Panc1 (cell line): ENCODE measurements at regions not wholly inside any gene's neighbourhood (a gene's known extent, or its start where the extent isn't known, plus 50 kb on each side); places are given as distances from the start of the nearest gene placed in this dataset.

ENCODE experiments used
- TF ChIP-seq, protein P1 (sequence below): fragments of 450-650 bp; IDR thresholded peaks from 2 replicates; pipeline ENCODE4 v1.5.1; 2017; ENCODE audit warnings: mild to moderate bottlenecking
- TF ChIP-seq, protein P2 (sequence below), 2 experiments: IDR thresholded peaks; 2 replicates each; pipeline ENCODE4 v1.6.1; 2011 to 2012; ENCODE audit warnings: low read depth in 2 of 2, control low read depth in 1 of 2, low read length in 1 of 2, mild to moderate bottlenecking in 1 of 2, moderate library complexity in 1 of 2; ENCODE audit not compliant: insufficient read depth in 1 of 2

DNA sequence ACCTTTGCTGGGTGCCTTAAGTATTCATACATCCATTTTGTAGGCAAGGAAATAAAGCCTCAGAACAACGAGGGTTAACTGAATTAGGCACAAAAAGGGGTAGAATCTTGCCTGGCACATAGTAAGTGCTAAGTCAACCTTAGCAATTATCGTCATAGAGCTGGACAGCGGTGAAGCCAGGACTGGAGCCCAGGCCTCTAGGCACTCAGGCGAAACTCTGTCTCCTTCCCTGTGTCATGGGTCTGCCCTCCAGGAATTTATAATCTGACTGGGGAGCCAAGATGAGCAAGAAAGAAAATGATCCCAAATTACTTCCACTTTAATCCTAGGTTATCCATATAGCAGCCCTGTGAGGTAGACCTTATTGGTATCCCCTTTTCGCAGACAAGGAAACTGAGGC, 61.4 kb downstream of the KATNIP start:
- TF ChIP-seq, protein P1, sequence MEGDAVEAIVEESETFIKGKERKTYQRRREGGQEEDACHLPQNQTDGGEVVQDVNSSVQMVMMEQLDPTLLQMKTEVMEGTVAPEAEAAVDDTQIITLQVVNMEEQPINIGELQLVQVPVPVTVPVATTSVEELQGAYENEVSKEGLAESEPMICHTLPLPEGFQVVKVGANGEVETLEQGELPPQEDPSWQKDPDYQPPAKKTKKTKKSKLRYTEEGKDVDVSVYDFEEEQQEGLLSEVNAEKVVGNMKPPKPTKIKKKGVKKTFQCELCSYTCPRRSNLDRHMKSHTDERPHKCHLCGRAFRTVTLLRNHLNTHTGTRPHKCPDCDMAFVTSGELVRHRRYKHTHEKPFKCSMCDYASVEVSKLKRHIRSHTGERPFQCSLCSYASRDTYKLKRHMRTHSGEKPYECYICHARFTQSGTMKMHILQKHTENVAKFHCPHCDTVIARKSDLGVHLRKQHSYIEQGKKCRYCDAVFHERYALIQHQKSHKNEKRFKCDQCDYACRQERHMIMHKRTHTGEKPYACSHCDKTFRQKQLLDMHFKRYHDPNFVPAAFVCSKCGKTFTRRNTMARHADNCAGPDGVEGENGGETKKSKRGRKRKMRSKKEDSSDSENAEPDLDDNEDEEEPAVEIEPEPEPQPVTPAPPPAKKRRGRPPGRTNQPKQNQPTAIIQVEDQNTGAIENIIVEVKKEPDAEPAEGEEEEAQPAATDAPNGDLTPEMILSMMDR = no peak
- TF ChIP-seq, protein P2, sequence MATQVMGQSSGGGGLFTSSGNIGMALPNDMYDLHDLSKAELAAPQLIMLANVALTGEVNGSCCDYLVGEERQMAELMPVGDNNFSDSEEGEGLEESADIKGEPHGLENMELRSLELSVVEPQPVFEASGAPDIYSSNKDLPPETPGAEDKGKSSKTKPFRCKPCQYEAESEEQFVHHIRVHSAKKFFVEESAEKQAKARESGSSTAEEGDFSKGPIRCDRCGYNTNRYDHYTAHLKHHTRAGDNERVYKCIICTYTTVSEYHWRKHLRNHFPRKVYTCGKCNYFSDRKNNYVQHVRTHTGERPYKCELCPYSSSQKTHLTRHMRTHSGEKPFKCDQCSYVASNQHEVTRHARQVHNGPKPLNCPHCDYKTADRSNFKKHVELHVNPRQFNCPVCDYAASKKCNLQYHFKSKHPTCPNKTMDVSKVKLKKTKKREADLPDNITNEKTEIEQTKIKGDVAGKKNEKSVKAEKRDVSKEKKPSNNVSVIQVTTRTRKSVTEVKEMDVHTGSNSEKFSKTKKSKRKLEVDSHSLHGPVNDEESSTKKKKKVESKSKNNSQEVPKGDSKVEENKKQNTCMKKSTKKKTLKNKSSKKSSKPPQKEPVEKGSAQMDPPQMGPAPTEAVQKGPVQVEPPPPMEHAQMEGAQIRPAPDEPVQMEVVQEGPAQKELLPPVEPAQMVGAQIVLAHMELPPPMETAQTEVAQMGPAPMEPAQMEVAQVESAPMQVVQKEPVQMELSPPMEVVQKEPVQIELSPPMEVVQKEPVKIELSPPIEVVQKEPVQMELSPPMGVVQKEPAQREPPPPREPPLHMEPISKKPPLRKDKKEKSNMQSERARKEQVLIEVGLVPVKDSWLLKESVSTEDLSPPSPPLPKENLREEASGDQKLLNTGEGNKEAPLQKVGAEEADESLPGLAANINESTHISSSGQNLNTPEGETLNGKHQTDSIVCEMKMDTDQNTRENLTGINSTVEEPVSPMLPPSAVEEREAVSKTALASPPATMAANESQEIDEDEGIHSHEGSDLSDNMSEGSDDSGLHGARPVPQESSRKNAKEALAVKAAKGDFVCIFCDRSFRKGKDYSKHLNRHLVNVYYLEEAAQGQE (IDR thresholded peaks at IDR 0.05; ENCODE audit: insufficient read depth in 1 of 2, low read depth in 2 of 2, low read length in 1 of 2) = no peak
